ENCODE measurements at regions not wholly inside any gene's neighbourhood (a gene's known extent, or its start where the extent isn't known, plus 50 kb on each side); places are given as distances from the start of the nearest gene placed in this dataset.

GRCh38 chr2:59604123-59604522 lies 949.3 kb downstream of the BCL11A start:
- no peak overlapping the region for H3K27ac Mint-ChIP-seq (ENCODE audit: unreplicated experiment)
- no peaks in the 10 kb centered on the region for H3K36me3 Mint-ChIP-seq (ENCODE audit: low read depth, unreplicated experiment)
- no peak overlapping the region for H3K4me3 Mint-ChIP-seq (ENCODE audit: unreplicated experiment)
- no peaks in the 10 kb centered on the region for H3K9me3 Mint-ChIP-seq (ENCODE audit: unreplicated experiment)
- H3K4me1 Mint-ChIP-seq (ENCODE audit: unreplicated experiment): no peaks in the 10 kb centered on the region
- TF ChIP-seq CTCF (IDR thresholded peaks at IDR 0.05; ENCODE audit: unreplicated experiment): no peak
- H3K27me3 Mint-ChIP-seq (ENCODE audit: unreplicated experiment): no peaks in the 10 kb centered on the region
- DNase-seq (ENCODE audit: low spot score): no peak

- H3K27ac Mint-ChIP-seq (ENCODE audit: unreplicated experiment): no peak overlapping the region
These were observed 958.7 kb downstream of the BCL11A start for GRCh38 chr2:59594671-59595222.

GRCh38 chr2:59590798-59591197 lies 962.7 kb downstream of the BCL11A start:
- no peak for TF ChIP-seq CTCF (IDR thresholded peaks at IDR 0.05; ENCODE audit: unreplicated experiment)
- no peak for DNase-seq (ENCODE audit: low spot score)
- Mint-ChIP-seq H3K4me1 (ENCODE audit: unreplicated experiment) (peaks cover 11% of the 10 kb centered on the region), H3K27ac (ENCODE audit: unreplicated experiment) (no peak overlapping the region), H3K27me3 (ENCODE audit: unreplicated experiment) (peaks cover 2% of the 10 kb centered on the region), H3K36me3 (ENCODE audit: low read depth, unreplicated experiment) (no peaks in the 10 kb centered on the region), H3K4me3 (ENCODE audit: unreplicated experiment) (no peak overlapping the region), H3K9me3 (ENCODE audit: unreplicated experiment) (no peaks in the 10 kb centered on the region)

More at GRCh38 chr2:59594671-59595222, 958.7 kb downstream of the BCL11A start:
- H3K9me3 Mint-ChIP-seq (ENCODE audit: unreplicated experiment): no peaks in the 10 kb centered on the region
- H3K4me1 Mint-ChIP-seq (ENCODE audit: unreplicated experiment): peaks cover 11% of the 10 kb centered on the region
- no peak for DNase-seq (ENCODE audit: low spot score)
- H3K36me3 Mint-ChIP-seq (ENCODE audit: low read depth, unreplicated experiment): no peaks in the 10 kb centered on the region
- no peak for TF ChIP-seq CTCF (IDR thresholded peaks at IDR 0.05; ENCODE audit: unreplicated experiment)
- no peak overlapping the region for H3K4me3 Mint-ChIP-seq (ENCODE audit: unreplicated experiment)
- H3K27me3 Mint-ChIP-seq (ENCODE audit: unreplicated experiment): peaks cover 2% of the 10 kb centered on the region

DNA sequence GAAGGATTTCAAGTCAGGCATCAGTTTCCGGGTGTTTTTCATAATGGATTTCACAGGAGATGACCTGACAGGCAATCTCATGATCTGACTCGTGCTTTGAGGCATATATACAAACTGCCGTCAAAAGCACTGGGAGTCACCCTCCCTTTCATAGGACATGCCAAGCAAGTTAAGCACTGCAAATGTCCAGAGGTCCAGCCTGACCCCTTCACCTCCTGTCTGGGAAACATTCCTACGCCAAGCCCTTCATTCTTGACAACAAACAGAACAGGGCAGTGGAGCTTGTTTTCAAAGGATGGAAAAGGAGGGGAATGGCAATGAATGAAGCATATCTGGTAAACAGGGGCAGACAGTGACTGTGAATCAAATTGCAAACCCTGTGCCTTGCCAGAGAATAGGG lies 963.6 kb downstream of the BCL11A start:
- Mint-ChIP-seq H3K36me3 (ENCODE audit: low read depth, unreplicated experiment) (no peaks in the 10 kb centered on the region), H3K4me1 (ENCODE audit: unreplicated experiment) (peaks cover 9% of the 10 kb centered on the region), H3K27me3 (ENCODE audit: unreplicated experiment) (peaks cover 2% of the 10 kb centered on the region), H3K9me3 (ENCODE audit: unreplicated experiment) (no peaks in the 10 kb centered on the region), H3K4me3 (ENCODE audit: unreplicated experiment) (no peak overlapping the region), H3K27ac (ENCODE audit: unreplicated experiment) (no peak overlapping the region)
- no peak for DNase-seq (ENCODE audit: low spot score)
- no peak for TF ChIP-seq CTCF (IDR thresholded peaks at IDR 0.05; ENCODE audit: unreplicated experiment)

DNA sequence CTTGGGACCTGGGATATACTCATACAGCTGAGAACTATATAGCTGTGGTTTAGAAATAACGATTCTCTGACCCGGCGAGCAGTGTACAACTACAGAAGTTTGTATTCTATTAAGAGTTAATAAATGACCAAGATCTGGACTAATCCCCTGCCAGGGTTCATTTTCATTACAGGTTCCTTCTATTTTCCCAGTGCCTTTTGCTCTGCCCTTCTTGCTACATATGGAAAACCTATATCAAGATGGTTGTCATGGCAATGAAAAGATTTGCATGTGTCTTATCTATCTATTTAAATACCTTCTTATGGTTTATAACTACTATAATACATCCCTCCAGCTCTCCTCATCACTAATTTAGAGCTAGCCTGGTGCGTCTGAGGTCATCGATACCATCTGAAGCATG lies 965.2 kb downstream of the BCL11A start:
- Mint-ChIP-seq H3K9me3 (ENCODE audit: unreplicated experiment) (no peaks in the 10 kb centered on the region), H3K27ac (ENCODE audit: unreplicated experiment) (no peak overlapping the region), H3K4me3 (ENCODE audit: unreplicated experiment) (no peak overlapping the region), H3K27me3 (ENCODE audit: unreplicated experiment) (peaks cover 2% of the 10 kb centered on the region), H3K36me3 (ENCODE audit: low read depth, unreplicated experiment) (no peaks in the 10 kb centered on the region), H3K4me1 (ENCODE audit: unreplicated experiment) (no peaks in the 10 kb centered on the region)
- TF ChIP-seq CTCF (IDR thresholded peaks at IDR 0.05; ENCODE audit: unreplicated experiment): no peak
- no peak for DNase-seq (ENCODE audit: low spot score)
